A549 (cell line): ENCODE measurements at regions not wholly inside any gene's neighbourhood (a gene's known extent, or its start where the extent isn't known, plus 50 kb on each side); places are given as distances from the start of the nearest gene placed in this dataset.

Experiments used
- ELK1 ChIP-seq: fragments of 150-350 bp; IDR thresholded peaks from 2 replicates; pipeline ENCODE4 v1.6.1; 2014; ENCODE audit warnings: low read depth, mild to moderate bottlenecking, low read length
- POLR2A ChIP-seq: IDR thresholded peaks from 2 replicates; pipeline ENCODE4 v1.6.1; 2012; ENCODE audit warnings: mild to moderate bottlenecking, low read length
- POLR2AphosphoS2 ChIP-seq: conservative IDR thresholded peaks from 2 replicates; pipeline ENCODE4 v1.6.1; 2012; ENCODE audit warnings: low read length, improper control_type of control experiment, inconsistent platforms
- RCOR1 ChIP-seq: fragments of 150-350 bp; IDR thresholded peaks from 2 replicates; pipeline ENCODE4 v1.6.1; 2014; ENCODE audit warnings: antibody characterized with exemption, low read length, low read depth
- TF ChIP-seq, protein P1 (sequence below): fragments of >200 bp; sonication (Bioruptor Twin); formaldehyde crosslinking; IDR thresholded peaks from 3 replicates; pipeline ENCODE4 v1.5.1; 2016

DNA sequence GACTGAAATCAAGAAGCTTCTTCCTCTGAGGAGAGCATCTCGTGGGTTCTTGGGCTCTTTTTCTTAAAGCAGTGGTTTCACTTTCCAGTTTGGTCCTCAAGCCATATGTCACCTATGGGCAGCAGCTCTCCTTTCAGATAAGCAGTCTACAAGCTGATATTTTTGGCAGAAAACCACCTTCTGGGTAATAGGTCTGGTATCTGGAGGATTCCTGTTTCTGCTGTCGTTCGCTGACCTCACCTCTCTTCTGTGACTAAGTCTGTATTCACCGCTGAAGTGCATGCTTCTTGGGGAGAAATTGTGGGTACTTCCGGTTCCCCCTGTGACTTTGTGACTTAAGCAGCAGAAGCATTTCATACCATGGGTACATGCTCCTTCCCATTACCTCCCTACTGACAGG lies 193.6 kb downstream of the EDN1 start:
- TF ChIP-seq, protein P1, sequence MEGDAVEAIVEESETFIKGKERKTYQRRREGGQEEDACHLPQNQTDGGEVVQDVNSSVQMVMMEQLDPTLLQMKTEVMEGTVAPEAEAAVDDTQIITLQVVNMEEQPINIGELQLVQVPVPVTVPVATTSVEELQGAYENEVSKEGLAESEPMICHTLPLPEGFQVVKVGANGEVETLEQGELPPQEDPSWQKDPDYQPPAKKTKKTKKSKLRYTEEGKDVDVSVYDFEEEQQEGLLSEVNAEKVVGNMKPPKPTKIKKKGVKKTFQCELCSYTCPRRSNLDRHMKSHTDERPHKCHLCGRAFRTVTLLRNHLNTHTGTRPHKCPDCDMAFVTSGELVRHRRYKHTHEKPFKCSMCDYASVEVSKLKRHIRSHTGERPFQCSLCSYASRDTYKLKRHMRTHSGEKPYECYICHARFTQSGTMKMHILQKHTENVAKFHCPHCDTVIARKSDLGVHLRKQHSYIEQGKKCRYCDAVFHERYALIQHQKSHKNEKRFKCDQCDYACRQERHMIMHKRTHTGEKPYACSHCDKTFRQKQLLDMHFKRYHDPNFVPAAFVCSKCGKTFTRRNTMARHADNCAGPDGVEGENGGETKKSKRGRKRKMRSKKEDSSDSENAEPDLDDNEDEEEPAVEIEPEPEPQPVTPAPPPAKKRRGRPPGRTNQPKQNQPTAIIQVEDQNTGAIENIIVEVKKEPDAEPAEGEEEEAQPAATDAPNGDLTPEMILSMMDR: no peak
- TF ChIP-seq POLR2A (no peak), POLR2AphosphoS2 (no peak), ELK1 (no peak), RCOR1 (no peak)
